CD14-positive monocyte (primary cell): ENCODE measurements at regions not wholly inside any gene's neighbourhood (a gene's known extent, or its start where the extent isn't known, plus 50 kb on each side); places are given as distances from the start of the nearest gene placed in this dataset.

Experiments
- DNase-seq, 3 donors: peaks; one replicate each; pipeline ENCODE4 v3.0.0-alpha.2; 2011 to 2022
- H2AFZ ChIP-seq: 2 replicates; pipeline ENCODE4 v1.6.0; 2012; ENCODE audit warnings: mild to moderate bottlenecking, low read depth, low read length, inconsistent platforms; ENCODE audit not compliant: insufficient read depth, poor library complexity, severe bottlenecking
- H3K27ac ChIP-seq, 2 donors: 1 replicate in 1 of 2; 2 replicates in 1 of 2; pipeline ENCODE4 v1.5.1; 2012 to 2013; ENCODE audit warnings: low read length in 2 of 2, control low read depth in 1 of 2, inconsistent platforms in 1 of 2, low read depth in 1 of 2, mild to moderate bottlenecking in 1 of 2
- H3K27me3 ChIP-seq, 2 donors: one replicate each; pipeline versions ENCODE4 v1.6.0 to v1.6.1; 2011 to 2013; ENCODE audit warnings: low read length in 2 of 2; ENCODE audit not compliant: control insufficient read depth in 2 of 2, insufficient read depth in 2 of 2
- H3K36me3 ChIP-seq, 2 donors: replicated peaks in 1 of 2; 1 replicate in 1 of 2; 2 replicates in 1 of 2; pipeline versions ENCODE4 v1.5.1 to v1.6.1; 2012 to 2013; ENCODE audit warnings: low read length in 2 of 2, control low read depth in 1 of 2, inconsistent platforms in 1 of 2, mild to moderate bottlenecking in 1 of 2; ENCODE audit not compliant: insufficient read depth in 2 of 2, control insufficient read depth in 1 of 2
- H3K4me1 ChIP-seq, 2 donors: 1 replicate in 1 of 2; 2 replicates in 1 of 2; pipeline versions ENCODE4 v1.5.1 to v1.6.1; 2012 to 2013; ENCODE audit warnings: low read length in 2 of 2, control low read depth in 1 of 2, inconsistent platforms in 1 of 2, mild to moderate bottlenecking in 1 of 2, moderate library complexity in 1 of 2; ENCODE audit not compliant: insufficient read depth in 2 of 2, control insufficient read depth in 1 of 2
- H3K4me2 ChIP-seq: replicated peaks from 2 replicates; pipeline ENCODE3; 2012; ENCODE audit warnings: low read length, moderate library complexity, mild to moderate bottlenecking; ENCODE audit not compliant: poor library complexity, severe bottlenecking; ENCODE audit errors: extremely low read depth
- H3K4me3 ChIP-seq, 3 experiments: fragments of 200-600 bp in 1 of 3; sonication (generic) in 1 of 3; replicated peaks in 1 of 3; 1 replicate in 2 of 3; 2 replicates in 1 of 3; pipeline ENCODE4 v1.5.1; 2011 to 2013; ENCODE audit warnings: low read length in 3 of 3, mild to moderate bottlenecking in 3 of 3, control low read depth in 2 of 3, low read depth in 2 of 3, inconsistent platforms in 1 of 3, moderate library complexity in 1 of 3
- H3K79me2 ChIP-seq: 2 replicates; pipeline ENCODE4 v1.6.0; 2012; ENCODE audit warnings: mild to moderate bottlenecking, control low read depth, inconsistent platforms, low read length, moderate library complexity; ENCODE audit not compliant: insufficient read depth
- H3K9ac ChIP-seq: 2 replicates; pipeline ENCODE4 v1.6.0; 2017; ENCODE audit warnings: low read length, mild to moderate bottlenecking; ENCODE audit not compliant: insufficient read depth, poor library complexity, severe bottlenecking
- H3K9me3 ChIP-seq, 2 donors: replicated peaks in 1 of 2; 1 replicate in 1 of 2; 2 replicates in 1 of 2; pipeline versions ENCODE4 v1.5.1 to v1.6.1; 2012 to 2013; ENCODE audit warnings: low read length in 2 of 2, control low read depth in 1 of 2; ENCODE audit not compliant: control insufficient read depth in 1 of 2, insufficient read depth in 1 of 2
- H4K20me1 ChIP-seq: 2 replicates; pipeline ENCODE4 v1.6.0; 2012; ENCODE audit warnings: mild to moderate bottlenecking, low read length, control low read depth, moderate library complexity; ENCODE audit not compliant: insufficient read depth
- H3K27ac Mint-ChIP-seq, 7 donors: one replicate each; pipeline ENCODE4 v1.8.0; 2020; ENCODE audit warnings: mild to moderate bottlenecking in 7 of 7, mixed read lengths in 7 of 7, moderate library complexity in 6 of 7, inconsistent platforms in 2 of 7
- H3K27me3 Mint-ChIP-seq, 3 donors: one replicate each; pipeline ENCODE4 v1.8.0; 2021 to 2022; ENCODE audit warnings: low read depth in 3 of 3, mild to moderate bottlenecking in 3 of 3, mixed read lengths in 3 of 3, moderate library complexity in 3 of 3, inconsistent platforms in 1 of 3
- H3K36me3 Mint-ChIP-seq, 2 donors: one replicate each; pipeline ENCODE4 v1.8.0; 2020; ENCODE audit warnings: mixed read lengths in 2 of 2, inconsistent platforms in 1 of 2, mild to moderate bottlenecking in 1 of 2
- H3K4me1 Mint-ChIP-seq: one replicate; pipeline ENCODE4 v1.8.0; 2020; ENCODE audit warnings: mild to moderate bottlenecking, mixed read lengths
- H3K4me3 Mint-ChIP-seq, 2 donors: one replicate each; pipeline ENCODE4 v1.8.0; 2020; ENCODE audit warnings: mild to moderate bottlenecking in 2 of 2, mixed read lengths in 2 of 2, moderate library complexity in 1 of 2
- H3K9me3 Mint-ChIP-seq, 7 donors: one replicate each; pipeline ENCODE4 v1.8.0; 2020 to 2022; ENCODE audit warnings: mixed read lengths in 7 of 7, mild to moderate bottlenecking in 6 of 7, moderate library complexity in 6 of 7, inconsistent platforms in 2 of 7
- CTCF ChIP-seq: fragments of 200-600 bp; IDR thresholded peaks from one replicate; pipeline ENCODE4 v1.8.0; 2022; ENCODE audit warnings: antibody characterized with exemption, mild to moderate bottlenecking
- WGBS: methylation state at CpG from one replicate; pipeline ENCODE4 v1.1.5; 2013; ENCODE audit warnings: missing lambda C conversion rate; ENCODE audit not compliant: insufficient coverage; 5-methylcytosine and 5-hydroxymethylcytosine counted together
- intact Hi-C, 2 donors: fragments of 100-400 bp; cut with micrococcal nuclease; formaldehyde crosslinking; loops; one replicate each; pipeline versions ENCODE4 v1.15.0 to v1.15.1; 2023

DNA sequence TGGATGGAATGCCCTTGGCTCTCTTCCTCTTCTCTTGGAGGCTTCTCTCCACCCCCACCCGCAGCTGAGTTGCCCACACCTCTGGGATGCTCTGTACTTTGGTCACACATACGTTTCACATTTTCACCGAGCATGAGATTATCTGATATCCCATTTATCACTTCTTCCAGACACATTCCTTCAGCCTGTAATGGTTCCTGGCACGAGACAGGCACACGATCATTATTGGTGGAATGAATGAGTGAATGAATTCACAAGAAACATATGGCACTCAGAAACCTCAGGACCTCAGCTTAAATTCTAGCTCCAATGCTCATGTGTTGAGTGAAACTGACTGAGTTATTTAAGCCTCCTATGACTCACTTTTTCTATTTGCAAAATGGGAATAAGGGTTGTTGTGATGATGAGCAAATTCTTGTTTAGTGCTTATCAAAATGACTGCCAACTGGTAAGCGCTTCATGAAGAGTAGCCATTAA lies 242.7 kb upstream of the JUN start:
- Histone ChIP-seq H3K27me3 (no peaks in the 10 kb centered on the region), H3K9me3 (no peaks in the 10 kb centered on the region), H3K36me3 (no peaks in the 10 kb centered on the region), H3K4me3 (no peak overlapping the region), H2AFZ (no peak overlapping the region), H3K4me2 (no peak overlapping the region), H3K27ac (no peak overlapping the region), H4K20me1 (no peaks in the 10 kb centered on the region), H3K79me2 (no peaks in the 10 kb centered on the region), H3K4me1 (no peaks in the 10 kb centered on the region), H3K9ac (no peak overlapping the region)
- no peaks in the 10 kb centered on the region for H3K36me3 Mint-ChIP-seq
- H3K27ac Mint-ChIP-seq, result no peak overlapping the region
- peaks cover 0 to 5% (median 1%) of the 10 kb centered on the region in 7 donors for H3K9me3 Mint-ChIP-seq
- TF ChIP-seq CTCF, result no peak
- intact Hi-C loops, result loop anchor here in 1 of 2 donors (10.0 kb wide), 1 partner anchor 648 kb away; no protein-coding TSS in a partner anchor
- peak in 1 of 3 donors; percentile 19 for DNase-seq
- WGBS, result no CpG with 5 or more reads among the region's 6 CpGs
- peaks cover 0 to 6% (median 0%) of the 10 kb centered on the region in 3 donors for H3K27me3 Mint-ChIP-seq
- H3K4me1 Mint-ChIP-seq, result peaks cover 5% of the 10 kb centered on the region
- H3K4me3 Mint-ChIP-seq, result no peak overlapping the region

DNA sequence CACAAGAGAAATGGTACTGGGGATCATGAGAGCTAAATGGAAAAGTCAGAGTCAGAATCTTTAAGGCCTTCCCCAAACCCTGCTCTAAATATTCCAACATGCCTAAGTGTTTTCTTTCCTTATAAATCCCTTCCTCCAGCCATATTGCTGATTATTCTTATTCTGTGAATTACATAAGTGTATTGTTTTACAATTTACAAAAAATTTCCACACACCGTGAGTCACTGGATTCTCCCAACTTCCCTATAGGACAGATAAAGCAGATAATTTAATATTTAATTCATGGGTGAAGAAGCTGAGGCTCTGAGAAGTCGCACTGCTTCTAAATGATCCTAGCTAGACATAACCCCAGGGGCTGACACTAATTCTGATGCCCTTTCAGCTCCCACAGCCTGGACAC lies 243.3 kb upstream of the JUN start:
- Mint-ChIP-seq H3K4me1 (peaks cover 5% of the 10 kb centered on the region), H3K36me3 (no peaks in the 10 kb centered on the region), H3K27me3 (peaks cover 0 to 6% (median 0%) of the 10 kb centered on the region in 3 donors), H3K4me3 (no peak overlapping the region), H3K9me3 (peaks cover 0 to 5% (median 2%) of the 10 kb centered on the region in 7 donors), H3K27ac (no peak overlapping the region)
- Histone ChIP-seq H3K4me1 (no peaks in the 10 kb centered on the region), H3K9ac (no peak overlapping the region), H3K79me2 (no peaks in the 10 kb centered on the region), H3K9me3 (no peaks in the 10 kb centered on the region), H3K27me3 (no peaks in the 10 kb centered on the region), H3K4me3 (no peak overlapping the region), H3K36me3 (no peaks in the 10 kb centered on the region), H2AFZ (no peak overlapping the region), H3K27ac (no peak overlapping the region), H3K4me2 (no peak overlapping the region), H4K20me1 (no peaks in the 10 kb centered on the region)
- intact Hi-C loops, result loop anchor here in 1 of 2 donors (10.0 kb wide), 1 partner anchor 648 kb away; no protein-coding TSS in a partner anchor
- peak in 1 of 3 donors; percentile 56 for DNase-seq
- 100% methylated on average over 1 of the region's 2 CpGs for WGBS
- TF ChIP-seq CTCF, result no peak
